Memory B cell (primary cell): ENCODE measurements at regions not wholly inside any gene's neighbourhood (a gene's known extent, or its start where the extent isn't known, plus 50 kb on each side); places are given as distances from the start of the nearest gene placed in this dataset.

Experiments
- ATAC-seq: fragments of 150-1000 bp; cut with Tn5 transposase; 2 replicates; pipeline ENCODE4 v1.10.0; 2021; ENCODE audit warnings: low read depth, mild to moderate bottlenecking, moderate library complexity
- DNase-seq, 2 donors: peaks; one replicate each; pipeline ENCODE4 v3.0.0; 2022; ENCODE audit warnings: low spot score in 2 of 2
- H3K27ac Mint-ChIP-seq: one replicate; pipeline ENCODE4 v1.8.0; 2022; ENCODE audit warnings: mild to moderate bottlenecking, moderate library complexity, mixed read lengths
- H3K27me3 Mint-ChIP-seq: one replicate; pipeline ENCODE4 v1.8.0; 2022; ENCODE audit warnings: mixed read lengths
- H3K36me3 Mint-ChIP-seq: one replicate; pipeline ENCODE4 v1.8.0; 2022; ENCODE audit warnings: mild to moderate bottlenecking, mixed read lengths
- H3K4me1 Mint-ChIP-seq: one replicate; pipeline ENCODE4 v1.8.0; 2022; ENCODE audit warnings: mixed read lengths
- H3K4me3 Mint-ChIP-seq: one replicate; pipeline ENCODE4 v1.8.0; 2022; ENCODE audit warnings: mild to moderate bottlenecking, moderate library complexity, mixed read lengths
- H3K9me3 Mint-ChIP-seq: one replicate; pipeline ENCODE4 v1.8.0; 2022; ENCODE audit warnings: mixed read lengths

- H3K36me3 Mint-ChIP-seq: no peaks in the 10 kb centered on the region
- H3K27me3 Mint-ChIP-seq: peaks cover 3% of the 10 kb centered on the region
- no peak overlapping the region for H3K27ac Mint-ChIP-seq
- DNase-seq (no peak), ATAC-seq (no peak)
- H3K9me3 Mint-ChIP-seq: peaks cover 2% of the 10 kb centered on the region
- no peaks in the 10 kb centered on the region for H3K4me1 Mint-ChIP-seq
- no peak overlapping the region for H3K4me3 Mint-ChIP-seq
These were observed 311.3 kb upstream of the HS3ST1 start for GRCh38 chr4:11739992-11740391.

GRCh38 chr4:11736978-11737377 is 308.3 kb upstream of the HS3ST1 start:
- Mint-ChIP-seq H3K4me1 (no peaks in the 10 kb centered on the region), H3K27ac (no peak overlapping the region), H3K9me3 (peaks cover 2% of the 10 kb centered on the region), H3K27me3 (peaks cover 3% of the 10 kb centered on the region), H3K4me3 (no peak overlapping the region), H3K36me3 (no peaks in the 10 kb centered on the region)
- ATAC-seq (no peak), DNase-seq (no peak)

DNA sequence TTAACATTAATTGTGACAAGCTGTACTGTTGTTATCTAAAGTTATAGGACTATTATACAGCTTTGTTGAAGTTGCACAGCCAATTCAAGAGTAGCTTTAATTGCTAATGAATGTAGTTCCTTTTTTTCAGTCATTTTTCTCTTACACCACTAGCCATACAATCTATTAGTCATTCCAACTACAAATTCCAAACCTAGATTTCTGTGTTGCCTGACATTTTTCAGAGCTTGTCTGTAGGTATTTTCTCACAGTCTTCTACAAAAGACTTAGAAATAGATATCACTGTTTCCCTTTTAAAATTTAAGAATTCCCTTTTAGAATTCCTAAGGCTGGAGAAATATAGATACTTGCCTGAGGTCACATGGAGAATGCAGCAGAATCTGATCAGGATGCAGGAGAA is 307.0 kb upstream of the HS3ST1 start:
- Mint-ChIP-seq H3K9me3 (peaks cover 2% of the 10 kb centered on the region), H3K36me3 (no peaks in the 10 kb centered on the region), H3K27me3 (peaks cover 3% of the 10 kb centered on the region), H3K4me1 (no peaks in the 10 kb centered on the region), H3K4me3 (no peak overlapping the region), H3K27ac (no peak overlapping the region)
- no peak for ATAC-seq
- no peak for DNase-seq

DNA sequence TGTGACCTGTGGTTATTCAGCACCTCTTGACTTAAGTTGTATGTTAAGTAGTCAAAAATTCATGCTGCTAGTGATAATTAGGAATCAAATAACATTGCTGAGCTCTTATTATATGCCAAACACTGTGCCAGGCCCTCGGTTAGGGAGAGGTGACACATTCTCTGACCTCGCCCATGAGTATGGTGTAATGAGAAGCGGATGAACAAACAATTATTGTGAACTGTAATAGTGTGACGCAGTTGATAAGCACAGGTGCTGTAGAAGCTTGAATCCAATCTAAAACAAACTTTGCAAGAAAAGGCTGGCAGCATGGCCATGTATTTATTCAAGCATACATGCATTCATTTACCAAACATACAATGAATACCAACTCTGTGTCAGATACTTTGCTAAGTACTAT is 303.5 kb upstream of the HS3ST1 start:
- Mint-ChIP-seq H3K4me3 (no peak overlapping the region), H3K9me3 (no peaks in the 10 kb centered on the region), H3K4me1 (no peaks in the 10 kb centered on the region), H3K27ac (no peak overlapping the region), H3K36me3 (no peaks in the 10 kb centered on the region), H3K27me3 (peaks cover 1% of the 10 kb centered on the region)
- DNase-seq (no peak), ATAC-seq (no peak)

- Mint-ChIP-seq H3K9me3 (no peaks in the 10 kb centered on the region), H3K27me3 (no peaks in the 10 kb centered on the region), H3K27ac (no peak overlapping the region), H3K4me3 (no peak overlapping the region), H3K36me3 (no peaks in the 10 kb centered on the region), H3K4me1 (no peaks in the 10 kb centered on the region)
- DNase-seq (no peak), ATAC-seq (no peak)
These were observed 301.9 kb upstream of the HS3ST1 start for GRCh38 chr4:11730545-11730944.

GRCh38 chr4:11729548-11729947 is 300.9 kb upstream of the HS3ST1 start:
- H3K9me3 Mint-ChIP-seq: no peaks in the 10 kb centered on the region
- H3K36me3 Mint-ChIP-seq: no peaks in the 10 kb centered on the region

GRCh38 chr4:11727903-11728564 is 299.3 kb upstream of the HS3ST1 start:
- Mint-ChIP-seq H3K27me3 (no peaks in the 10 kb centered on the region), H3K4me1 (no peaks in the 10 kb centered on the region), H3K9me3 (no peaks in the 10 kb centered on the region), H3K27ac (no peak overlapping the region), H3K4me3 (no peak overlapping the region), H3K36me3 (no peaks in the 10 kb centered on the region)
- no peak for DNase-seq
- no peak for ATAC-seq

More at GRCh38 chr4:11729548-11729947, 300.9 kb upstream of the HS3ST1 start:
- ATAC-seq (no peak), DNase-seq (no peak)
- H3K4me3 Mint-ChIP-seq: no peak overlapping the region
- H3K4me1 Mint-ChIP-seq: no peaks in the 10 kb centered on the region
- no peaks in the 10 kb centered on the region for H3K27me3 Mint-ChIP-seq
- no peak overlapping the region for H3K27ac Mint-ChIP-seq

GRCh38 chr4:11724731-11725130 is 296.0 kb upstream of the HS3ST1 start:
- H3K4me1 Mint-ChIP-seq: no peaks in the 10 kb centered on the region
- DNase-seq (no peak), ATAC-seq (no peak)
- H3K27ac Mint-ChIP-seq: no peak overlapping the region
- H3K9me3 Mint-ChIP-seq: no peaks in the 10 kb centered on the region
- H3K27me3 Mint-ChIP-seq: no peaks in the 10 kb centered on the region
- H3K4me3 Mint-ChIP-seq: no peak overlapping the region
- no peaks in the 10 kb centered on the region for H3K36me3 Mint-ChIP-seq

- Mint-ChIP-seq H3K4me3 (no peak overlapping the region), H3K36me3 (no peaks in the 10 kb centered on the region), H3K27ac (no peak overlapping the region), H3K27me3 (no peaks in the 10 kb centered on the region), H3K4me1 (no peaks in the 10 kb centered on the region), H3K9me3 (peaks cover 1% of the 10 kb centered on the region)
- no peak for DNase-seq
- ATAC-seq: no peak
These were observed 293.5 kb upstream of the HS3ST1 start for GRCh38 chr4:11722223-11722622.

GRCh38 chr4:11720292-11720691 is 291.6 kb upstream of the HS3ST1 start:
- Mint-ChIP-seq H3K9me3 (peaks cover 1% of the 10 kb centered on the region), H3K4me3 (no peak overlapping the region), H3K4me1 (no peaks in the 10 kb centered on the region), H3K27ac (no peak overlapping the region), H3K27me3 (peaks cover under 1% of the 10 kb centered on the region), H3K36me3 (no peaks in the 10 kb centered on the region)
- peak in 1 of 2 donors; percentile 11 for DNase-seq
- ATAC-seq: peak; percentile 27

DNA sequence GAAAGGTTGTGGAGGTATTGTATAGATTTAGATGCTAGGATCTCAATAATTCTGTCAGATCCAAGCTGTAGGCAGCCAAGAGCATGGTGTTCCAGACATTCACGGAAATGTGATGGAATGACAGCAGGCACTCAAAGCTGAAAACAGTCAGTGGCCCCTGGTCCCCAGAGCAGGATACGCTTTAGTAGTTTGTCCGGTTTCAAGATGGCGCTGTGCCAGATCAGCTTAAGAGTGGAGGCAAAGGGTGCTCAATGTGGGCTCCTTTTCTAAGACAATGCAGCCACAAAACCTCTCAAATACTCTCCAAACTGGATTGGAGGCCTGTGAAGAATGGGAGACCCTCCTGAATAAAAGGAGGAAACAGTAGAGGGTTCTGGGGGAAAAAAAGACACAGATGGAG is 291.2 kb upstream of the HS3ST1 start:
- Mint-ChIP-seq H3K36me3 (no peaks in the 10 kb centered on the region), H3K4me3 (no peak overlapping the region), H3K4me1 (no peaks in the 10 kb centered on the region), H3K27ac (no peak overlapping the region), H3K27me3 (peaks cover 1% of the 10 kb centered on the region), H3K9me3 (peaks cover 1% of the 10 kb centered on the region)
- DNase-seq (no peak), ATAC-seq (no peak)

DNA sequence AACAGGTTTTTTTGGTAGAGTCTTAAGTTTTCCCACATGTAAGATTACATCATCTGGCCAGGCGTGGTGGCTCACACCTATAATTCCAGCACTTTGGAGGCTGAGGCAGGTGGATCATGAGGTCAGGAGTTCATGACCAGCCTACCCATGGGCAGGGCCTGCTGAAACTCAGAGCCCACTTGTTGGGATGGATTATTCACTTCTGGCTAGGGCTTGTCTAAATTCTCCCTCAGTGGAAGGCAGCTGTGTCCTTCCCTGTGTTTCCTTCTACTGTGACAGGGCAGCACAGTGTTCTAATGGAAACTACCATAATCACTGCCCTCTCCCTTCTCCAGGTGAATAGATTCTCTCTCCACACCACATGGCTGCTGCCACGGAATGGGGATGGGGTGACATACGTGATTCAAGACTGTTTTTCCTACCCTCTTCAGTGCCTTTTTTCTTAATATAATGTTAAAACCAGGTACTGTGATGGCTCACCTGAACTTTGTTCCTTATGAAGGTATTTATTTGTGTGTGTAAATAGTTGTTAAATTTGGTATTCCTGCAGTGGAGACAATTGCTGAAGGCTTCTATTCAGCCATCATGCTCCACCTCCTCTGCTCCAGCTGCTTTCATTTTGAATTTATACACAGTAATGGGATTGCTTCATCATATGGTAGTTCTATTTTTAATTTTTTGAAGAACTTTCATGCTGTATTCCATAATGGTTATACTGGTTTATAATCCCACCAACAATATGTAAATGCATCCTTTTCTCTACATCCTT is 287.2 kb upstream of the HS3ST1 start:
- Mint-ChIP-seq H3K9me3 (peaks cover 1% of the 10 kb centered on the region), H3K4me3 (no peak overlapping the region), H3K4me1 (no peaks in the 10 kb centered on the region), H3K27ac (no peak overlapping the region), H3K27me3 (peaks cover 3% of the 10 kb centered on the region), H3K36me3 (no peaks in the 10 kb centered on the region)
- no peak for DNase-seq
- no peak for ATAC-seq

DNA sequence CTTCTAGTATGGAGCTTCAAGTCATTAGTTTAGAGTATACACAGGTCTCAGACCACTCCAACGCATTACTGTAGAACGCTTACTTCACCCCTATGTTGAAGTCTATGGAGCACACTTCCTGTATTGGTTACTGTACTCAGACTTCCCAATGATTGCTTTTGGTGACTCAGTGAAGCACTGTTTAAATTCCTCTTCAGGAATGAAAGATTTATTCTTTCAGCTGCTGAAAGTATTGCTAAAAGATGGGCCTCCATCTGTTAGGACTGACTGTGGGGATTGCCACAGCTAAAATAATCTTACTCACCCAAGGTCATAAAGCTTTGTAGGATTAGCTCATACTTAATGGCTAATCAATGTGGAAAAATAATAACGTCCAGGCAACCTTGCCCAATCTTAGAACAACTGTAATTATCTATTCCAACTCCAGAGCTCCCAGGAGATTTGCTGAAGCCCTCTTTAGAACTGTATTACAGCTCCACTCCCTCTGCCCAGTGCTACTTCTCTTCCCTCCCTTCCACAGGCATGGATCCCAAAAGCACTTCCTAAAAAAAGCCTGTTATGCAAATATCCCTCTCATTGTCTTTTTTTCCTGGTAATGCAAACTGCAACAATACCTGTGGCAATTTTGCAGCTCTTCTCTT is 281.9 kb upstream of the HS3ST1 start:
- Mint-ChIP-seq H3K9me3 (peaks cover 1% of the 10 kb centered on the region), H3K27ac (no peak overlapping the region), H3K4me3 (no peak overlapping the region), H3K36me3 (peaks cover 2% of the 10 kb centered on the region), H3K27me3 (peaks cover 7% of the 10 kb centered on the region), H3K4me1 (no peaks in the 10 kb centered on the region)
- no peak for ATAC-seq
- DNase-seq: no peak

DNA sequence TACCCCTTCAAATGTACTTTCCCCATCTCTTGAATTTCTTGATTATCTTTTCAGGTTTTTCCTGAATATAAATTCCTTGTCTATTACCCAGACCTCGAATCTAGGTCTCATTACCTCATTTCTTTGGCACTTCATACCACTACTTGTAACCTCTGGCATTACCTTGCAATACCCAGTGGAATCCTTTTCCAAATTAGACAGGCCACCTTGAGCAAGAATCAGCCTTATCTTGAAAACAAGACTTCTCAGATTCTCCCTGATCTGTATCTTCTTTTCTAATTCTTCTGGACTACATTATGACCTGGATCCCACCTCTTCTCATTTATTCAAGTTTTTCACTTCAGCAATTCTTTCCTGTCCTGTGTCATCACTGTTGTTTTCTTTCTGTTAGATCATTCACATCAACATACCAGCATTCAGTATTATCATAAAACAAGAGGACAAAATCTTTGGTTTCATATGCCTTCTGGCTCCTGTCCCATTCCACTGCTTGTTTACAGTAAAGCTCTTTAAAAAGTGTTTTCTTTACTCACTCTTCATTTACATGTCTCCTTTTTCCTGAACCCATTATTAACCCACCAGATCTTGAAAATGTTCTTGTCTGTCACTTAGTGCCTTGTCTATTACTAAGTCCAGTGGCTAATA is 275.6 kb upstream of the HS3ST1 start:
- H3K27ac Mint-ChIP-seq: no peak overlapping the region
- no peaks in the 10 kb centered on the region for H3K27me3 Mint-ChIP-seq
- ATAC-seq (no peak), DNase-seq (no peak)
- no peaks in the 10 kb centered on the region for H3K4me1 Mint-ChIP-seq
- no peak overlapping the region for H3K4me3 Mint-ChIP-seq
- peaks cover 1% of the 10 kb centered on the region for H3K9me3 Mint-ChIP-seq
- H3K36me3 Mint-ChIP-seq: peaks cover 2% of the 10 kb centered on the region
